GM19238 (cell line): ENCODE measurements at regions not wholly inside any gene's neighbourhood (a gene's known extent, or its start where the extent isn't known, plus 50 kb on each side); places are given as distances from the start of the nearest gene placed in this dataset.

Experiments used
- DNase-seq: peaks from one replicate; pipeline ENCODE4 v3.0.0; 2011; ENCODE audit warnings: low spot score; ENCODE audit not compliant: insufficient read length

DNA sequence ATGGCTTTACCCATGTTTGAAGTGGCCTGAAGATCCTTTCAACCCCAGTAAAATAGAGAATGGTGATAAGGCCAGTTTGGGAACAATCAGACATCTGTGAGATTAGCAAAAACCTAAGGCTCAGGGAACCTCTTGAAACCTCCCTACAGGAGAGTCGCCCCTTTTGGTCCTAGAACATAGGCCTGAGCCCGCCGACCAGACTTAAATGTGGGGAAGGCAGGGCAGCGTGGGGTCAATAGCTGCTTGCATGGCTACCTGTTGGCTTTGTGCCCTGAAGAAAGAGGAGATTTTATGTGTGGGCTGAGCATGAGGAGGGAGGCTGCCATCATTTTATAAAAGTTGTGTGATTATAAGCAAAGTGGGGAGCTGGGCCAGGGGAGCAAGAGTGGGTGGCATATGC lies 97.6 kb upstream of the TBX20 start:
- no peak for DNase-seq

- no peak for DNase-seq
Measured at GRCh38 chr7:35348611-35349400, 94.9 kb upstream of the TBX20 start.

GRCh38 chr7:35342786-35343185 lies 88.9 kb upstream of the TBX20 start:
- DNase-seq, result no peak

DNA sequence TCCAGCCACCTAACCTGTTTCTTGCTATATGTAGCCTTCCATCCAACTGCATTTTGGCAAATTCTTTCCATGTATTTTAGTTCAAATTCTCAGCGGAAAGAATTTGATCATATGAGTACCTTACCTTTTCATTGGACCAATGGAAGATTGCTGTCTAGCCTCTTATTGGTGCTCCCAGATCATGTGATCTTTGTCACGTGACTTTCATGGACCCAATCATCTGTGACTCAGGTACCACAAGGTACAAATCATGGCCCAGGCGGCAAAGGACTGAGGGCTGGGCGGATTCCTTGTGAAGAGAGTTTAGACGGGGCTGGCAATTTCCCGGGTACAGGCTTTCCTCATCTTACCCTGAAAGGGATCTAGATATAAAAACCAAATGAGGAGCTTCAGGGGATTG lies 85.9 kb upstream of the TBX20 start:
- DNase-seq, result no peak

- no peak for DNase-seq
Measured at GRCh38 chr7:35336444-35336843, 82.5 kb upstream of the TBX20 start.

DNA sequence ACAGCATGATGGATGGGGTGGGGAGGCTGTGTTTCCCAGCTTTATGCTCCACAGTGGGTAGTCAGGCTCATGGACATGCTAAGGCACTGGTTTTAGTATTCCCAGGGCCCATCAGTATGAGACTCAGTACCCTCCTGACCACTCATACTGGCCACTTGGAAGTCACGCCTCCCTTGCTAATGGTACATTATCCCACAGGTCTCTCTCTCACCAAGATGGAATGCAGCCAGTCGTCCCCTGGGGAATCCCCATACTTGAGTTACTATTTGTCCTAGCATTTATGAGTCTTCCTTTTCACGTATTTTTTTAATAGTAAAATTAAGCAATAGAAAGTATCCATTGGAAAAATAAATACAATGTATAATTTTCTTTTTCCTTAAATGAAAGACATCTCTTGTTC lies 80.6 kb upstream of the TBX20 start:
- no peak for DNase-seq

GRCh38 chr7:35333265-35333664 lies 79.4 kb upstream of the TBX20 start:
- DNase-seq, result no peak

DNA sequence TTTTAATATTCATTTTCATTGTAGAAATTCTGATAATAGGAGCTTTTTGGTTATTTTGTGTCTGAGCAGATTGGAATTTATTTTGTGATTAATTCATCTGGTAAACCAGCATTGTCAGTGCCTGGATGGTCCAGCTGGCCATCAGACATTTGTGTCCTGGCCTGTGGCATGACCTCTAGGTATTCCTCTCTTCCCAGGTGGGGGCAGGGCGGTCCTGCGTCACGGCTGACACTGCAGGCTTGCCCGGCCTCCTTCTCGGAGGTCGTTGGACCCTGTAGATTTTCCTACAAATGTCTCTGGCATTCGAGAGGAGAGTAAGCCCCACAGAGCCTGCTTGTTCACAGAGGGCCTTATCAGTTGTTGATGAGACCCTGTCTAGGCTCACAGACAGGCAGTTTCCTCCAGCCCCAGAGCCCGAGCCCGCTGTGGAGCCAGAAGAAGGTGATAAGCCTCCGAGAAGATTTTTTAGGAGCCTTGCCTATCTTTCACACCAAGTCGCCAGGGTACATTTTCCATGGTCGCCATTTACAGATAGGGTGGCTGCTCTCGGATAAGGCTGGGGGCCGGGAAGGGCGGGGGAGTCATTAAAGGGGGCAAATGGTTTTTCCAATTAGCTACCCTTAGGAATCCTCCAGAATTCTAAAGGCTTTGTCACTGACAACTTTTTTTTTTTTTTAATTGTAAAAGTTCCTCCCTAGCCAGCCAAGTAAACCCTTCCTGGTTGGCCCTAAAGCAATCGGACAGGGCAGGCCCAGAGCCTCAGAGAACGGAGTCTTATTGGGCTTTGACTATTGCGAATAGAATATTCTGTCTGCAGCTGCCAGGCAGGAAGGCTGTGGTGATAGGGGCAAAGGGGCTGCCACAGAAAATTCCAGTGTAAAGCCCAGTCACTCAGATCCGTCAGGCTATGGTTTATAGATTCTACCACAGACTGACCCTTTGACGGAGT lies 78.1 kb upstream of the TBX20 start:
- no peak for DNase-seq

DNA sequence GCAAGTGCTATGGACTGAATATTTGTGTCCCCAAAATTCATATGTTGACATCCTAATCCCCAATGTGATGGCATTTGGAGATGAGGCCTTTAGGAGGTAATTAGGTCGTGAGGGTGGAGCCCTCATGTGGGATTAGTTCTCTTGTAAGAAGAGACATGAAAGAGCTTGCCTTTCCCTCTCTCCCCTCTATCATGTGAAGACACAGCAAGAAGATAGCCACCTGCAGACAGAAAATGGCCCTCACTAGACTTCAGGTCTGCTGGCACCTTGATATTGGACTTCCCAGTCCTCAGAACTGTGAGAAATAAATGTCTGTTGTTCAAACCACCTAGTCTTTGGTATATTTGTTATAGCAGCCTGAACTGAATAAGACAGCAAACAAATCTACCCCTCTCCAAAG lies 75.1 kb upstream of the TBX20 start:
- no peak for DNase-seq

GRCh38 chr7:35319606-35320005 lies 65.7 kb upstream of the TBX20 start:
- DNase-seq, result no peak

DNA sequence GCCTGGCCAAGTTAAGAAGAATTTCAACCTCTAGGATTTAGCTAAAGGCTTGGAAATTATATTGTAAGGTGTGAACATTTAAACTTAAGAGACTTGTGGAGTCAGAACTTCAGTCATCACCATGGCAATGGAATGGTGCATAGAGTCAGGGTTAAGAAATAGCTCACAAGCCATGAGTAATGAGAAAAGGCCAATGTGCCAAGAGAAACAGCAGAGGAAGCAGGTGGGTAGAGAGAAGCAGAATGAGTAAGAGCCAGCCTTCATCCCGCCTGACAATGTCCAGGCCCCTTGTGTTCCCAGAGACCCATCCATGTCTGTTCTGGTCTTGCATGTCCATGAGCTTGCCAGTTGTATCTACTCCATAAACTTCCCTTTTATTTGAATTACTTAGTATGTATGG lies 62.6 kb upstream of the TBX20 start:
- no peak for DNase-seq

- no peak for DNase-seq
Measured at GRCh38 chr7:35315517-35315916, 61.6 kb upstream of the TBX20 start.

DNA sequence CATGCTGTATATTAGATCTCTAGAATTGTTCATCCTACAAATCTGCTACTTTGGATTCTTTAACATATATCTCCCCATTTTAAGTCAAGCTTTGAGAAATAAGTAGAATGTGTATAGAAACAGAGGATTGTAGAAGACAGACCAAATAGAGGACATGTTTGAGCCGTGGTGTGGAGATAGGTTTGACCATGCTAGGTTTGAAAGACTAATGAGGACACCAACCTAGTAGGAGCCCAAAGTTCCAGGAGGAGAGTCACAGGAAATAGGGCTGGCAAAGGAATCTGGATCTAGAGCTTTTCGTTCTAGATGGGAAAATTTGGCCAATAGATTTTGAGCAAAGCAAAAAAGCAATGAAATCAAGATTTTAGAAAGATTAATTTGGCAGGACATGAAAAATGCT lies 60.5 kb upstream of the TBX20 start:
- no peak for DNase-seq

DNA sequence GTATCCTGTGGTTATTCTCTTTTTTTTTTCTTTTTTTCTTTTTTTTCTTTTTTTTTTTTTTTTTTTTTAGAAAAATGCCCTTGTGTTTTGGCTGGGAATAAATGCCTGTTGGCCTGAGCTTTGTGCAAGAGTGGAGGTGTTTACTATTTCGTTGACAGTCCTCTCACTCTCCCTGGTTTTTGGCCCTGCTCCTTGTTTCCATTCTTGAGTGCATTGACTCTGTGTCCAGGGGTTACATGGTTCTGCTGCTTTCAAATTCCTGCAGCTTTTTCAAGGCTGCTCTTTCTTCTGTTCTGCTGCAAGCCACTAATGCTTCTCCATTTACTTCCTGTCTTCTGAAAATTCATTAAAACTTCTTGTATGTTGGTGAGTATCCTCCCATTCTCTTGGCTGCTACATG lies 59.7 kb upstream of the TBX20 start:
- no peak for DNase-seq
